Spleen (tissue), 11 donors: ENCODE measurements at regions not wholly inside any gene's neighbourhood (a gene's known extent, or its start where the extent isn't known, plus 50 kb on each side); places are given as distances from the start of the nearest gene placed in this dataset.

ENCODE experiments used
- DNase-seq: peaks from one replicate; pipeline ENCODE4 v3.0.0-alpha.2; 2020
- H3K27ac ChIP-seq, 8 donors: fragments of 200-600 bp; sonication (generic) in 7 of 8; 1 replicate in 4 of 8; 2 replicates in 4 of 8; pipeline versions ENCODE4 v1.5.0 to v1.8.0; 2016 to 2021; ENCODE audit warnings: inconsistent platforms in 4 of 8, mild to moderate bottlenecking in 4 of 8, moderate library complexity in 1 of 8
- H3K27me3 ChIP-seq, 7 donors: fragments of 200-600 bp; sonication (generic) in 6 of 7; replicated peaks in 1 of 7; 1 replicate in 4 of 7; 2 replicates in 3 of 7; pipeline versions ENCODE4 v1.5.0 to v1.8.0; 2016 to 2021; ENCODE audit warnings: inconsistent platforms in 3 of 7, mild to moderate bottlenecking in 1 of 7
- H3K36me3 ChIP-seq, 6 donors: fragments of 200-600 bp; sonication (generic) in 5 of 6; 1 replicate in 4 of 6; 2 replicates in 2 of 6; pipeline versions ENCODE4 v1.5.0 to v1.8.0; 2016 to 2021; ENCODE audit warnings: inconsistent platforms in 2 of 6
- H3K4me1 ChIP-seq, 6 donors: fragments of 200-600 bp; sonication (generic) in 5 of 6; 1 replicate in 3 of 6; 2 replicates in 3 of 6; pipeline versions ENCODE4 v1.5.0 to v1.8.0; 2016 to 2021; ENCODE audit warnings: inconsistent platforms in 3 of 6
- H3K4me3 ChIP-seq, 8 donors: fragments of 200-600 bp; sonication (generic) in 7 of 8; 1 replicate in 4 of 8; 2 replicates in 4 of 8; pipeline versions ENCODE4 v1.5.0 to v1.8.0; 2016 to 2021; ENCODE audit warnings: inconsistent platforms in 4 of 8, mild to moderate bottlenecking in 4 of 8, moderate library complexity in 2 of 8
- H3K9me3 ChIP-seq, 8 donors: fragments of 200-600 bp; sonication (generic) in 7 of 8; 1 replicate in 4 of 8; 2 replicates in 4 of 8; pipeline versions ENCODE4 v1.5.0 to v1.8.0; 2016 to 2021; ENCODE audit warnings: inconsistent platforms in 4 of 8
- POLR2A ChIP-seq, 3 donors: fragments of 450-650 bp; IDR thresholded peaks; one replicate each; pipeline ENCODE4 v1.5.1; 2017; ENCODE audit warnings: antibody characterized with exemption in 3 of 3, mild to moderate bottlenecking in 1 of 3
- POLR2AphosphoS5 ChIP-seq, 3 donors: sonication (generic); formaldehyde crosslinking; IDR thresholded peaks; one replicate each; pipeline ENCODE4 v1.5.1; 2017; ENCODE audit warnings: antibody characterized with exemption in 3 of 3
- WGBS, 5 donors: extraction: QIAGEN DNeasy Blood & Tissue Kit in 3 of 5; methylation state at CpG; one replicate each; pipeline versions ENCODE4 v1.1.5 to v1.1.7; 2013 to 2018; 5-methylcytosine and 5-hydroxymethylcytosine counted together
- intact Hi-C: fragments of 100-400 bp; cut with DNase I; formaldehyde crosslinking; loops from one replicate; pipeline ENCODE4 v1.15.0; 2023; ENCODE audit warnings: low total_unique reads
- TF ChIP-seq, protein P1 (sequence below), 11 experiments: fragments of 200-600 bp in 7 of 11; fragments of 450-650 bp in 4 of 11; sonication (generic) in 4 of 11; IDR thresholded peaks in 8 of 11; conservative IDR thresholded peaks in 3 of 11; 1 replicate in 7 of 11; 2 replicates in 4 of 11; pipeline versions ENCODE4 v1.4.0 to v1.8.0; 2016 to 2021; ENCODE audit warnings: antibody characterized with exemption in 11 of 11, inconsistent platforms in 4 of 11, mild to moderate bottlenecking in 1 of 11
- donor health status: healthy with polysubstance abuse.
- donor health status: DM: no; HTN: no; CAD: no; lungs with moderate emphysema.
- donor health status: DM: no; HTN: no; CAD: no.
- donor health status: Bipolar disorder and iron deficiency.
- donor health status: healthy.
- donor health status: DM: no; HTN: no; CAD: no.
- donor health status: DM: yes; HTN: yes; CAD: no.

DNA sequence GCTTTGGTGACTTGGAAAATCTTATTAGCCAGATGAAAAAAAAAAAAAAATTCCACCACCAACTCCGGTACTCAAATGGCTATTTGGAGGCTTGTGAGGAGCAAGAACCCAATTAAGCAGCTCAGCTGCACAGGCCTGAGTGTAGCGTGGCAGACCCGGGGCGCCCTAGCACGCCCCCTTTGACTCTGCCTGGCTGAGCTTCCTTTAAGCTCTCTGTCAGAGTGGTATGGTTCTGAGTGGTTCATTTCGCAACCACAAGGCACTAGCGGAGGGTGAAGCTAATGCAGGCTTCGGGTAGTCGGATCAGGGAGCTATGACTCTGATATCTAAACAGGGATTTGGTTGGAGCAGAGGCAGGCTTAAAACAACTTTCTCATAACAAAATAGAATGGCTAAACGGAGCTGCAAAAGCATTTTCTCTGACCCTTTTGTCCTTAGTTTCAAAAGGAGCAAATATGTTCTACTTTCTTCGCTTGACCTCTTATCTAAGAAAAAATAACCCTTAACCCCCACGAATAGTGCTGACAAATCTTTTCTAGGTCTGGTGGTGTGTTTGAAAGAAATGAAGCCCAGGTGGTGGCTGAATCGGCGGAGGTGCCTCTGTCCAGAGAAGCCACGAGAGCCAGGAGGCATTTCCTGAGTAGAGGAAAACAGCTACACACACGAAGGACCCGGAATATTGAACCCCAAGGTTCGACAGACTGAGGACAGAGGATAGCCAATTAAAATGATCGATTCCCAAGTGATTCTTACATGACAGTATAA, 285.4 kb upstream of the GLI3 start:
- TF ChIP-seq POLR2A (IDR thresholded peaks at IDR 0.05) (no peak), POLR2AphosphoS5 (IDR thresholded peaks at IDR 0.05) (no peak)
- TF ChIP-seq, protein P1, sequence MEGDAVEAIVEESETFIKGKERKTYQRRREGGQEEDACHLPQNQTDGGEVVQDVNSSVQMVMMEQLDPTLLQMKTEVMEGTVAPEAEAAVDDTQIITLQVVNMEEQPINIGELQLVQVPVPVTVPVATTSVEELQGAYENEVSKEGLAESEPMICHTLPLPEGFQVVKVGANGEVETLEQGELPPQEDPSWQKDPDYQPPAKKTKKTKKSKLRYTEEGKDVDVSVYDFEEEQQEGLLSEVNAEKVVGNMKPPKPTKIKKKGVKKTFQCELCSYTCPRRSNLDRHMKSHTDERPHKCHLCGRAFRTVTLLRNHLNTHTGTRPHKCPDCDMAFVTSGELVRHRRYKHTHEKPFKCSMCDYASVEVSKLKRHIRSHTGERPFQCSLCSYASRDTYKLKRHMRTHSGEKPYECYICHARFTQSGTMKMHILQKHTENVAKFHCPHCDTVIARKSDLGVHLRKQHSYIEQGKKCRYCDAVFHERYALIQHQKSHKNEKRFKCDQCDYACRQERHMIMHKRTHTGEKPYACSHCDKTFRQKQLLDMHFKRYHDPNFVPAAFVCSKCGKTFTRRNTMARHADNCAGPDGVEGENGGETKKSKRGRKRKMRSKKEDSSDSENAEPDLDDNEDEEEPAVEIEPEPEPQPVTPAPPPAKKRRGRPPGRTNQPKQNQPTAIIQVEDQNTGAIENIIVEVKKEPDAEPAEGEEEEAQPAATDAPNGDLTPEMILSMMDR (IDR thresholded peaks at IDR 0.05 in 8 of 11, conservative IDR thresholded peaks at IDR 0.05 in 3 of 11), result no peak
- Histone ChIP-seq H3K27me3 (peaks cover 0 to 5% (median 0%) of the 10 kb centered on the region in 7 donors), H3K27ac (no peak overlapping the region), H3K4me3 (no peak overlapping the region), H3K9me3 (peaks cover 0 to 28% (median 7%) of the 10 kb centered on the region in 8 donors), H3K36me3 (no peaks in the 10 kb centered on the region), H3K4me1 (no peaks in the 10 kb centered on the region)
- intact Hi-C loops, result no loop called here
- 69 to 72% (median 70%) methylated on average over 19 of the region's 19 CpGs for WGBS, 5 donors
- no peak for DNase-seq

- H3K4me3 ChIP-seq, result no peak overlapping the region
- no peak for DNase-seq
- H3K36me3 ChIP-seq, result no peaks in the 10 kb centered on the region
- H3K27ac ChIP-seq, result no peak overlapping the region
- H3K27me3 ChIP-seq, result no peaks in the 10 kb centered on the region
- no peak for TF ChIP-seq POLR2A (IDR thresholded peaks at IDR 0.05)
- no peak for TF ChIP-seq POLR2AphosphoS5 (IDR thresholded peaks at IDR 0.05)
- TF ChIP-seq, protein P1 (IDR thresholded peaks at IDR 0.05 in 8 of 11, conservative IDR thresholded peaks at IDR 0.05 in 3 of 11), result no peak
- no peaks in the 10 kb centered on the region for H3K4me1 ChIP-seq
- intact Hi-C loops, result no loop called here
- no peaks in the 10 kb centered on the region for H3K9me3 ChIP-seq
- 93 to 96% (median 94%) methylated on average over 2 of the region's 2 CpGs for WGBS, 5 donors
Measured at GRCh38 chr7:42511027-42511426, 274.0 kb upstream of the GLI3 start.

GRCh38 chr7:42506097-42506496, 269.1 kb upstream of the GLI3 start:
- no peaks in the 10 kb centered on the region for H3K4me1 ChIP-seq
- intact Hi-C loops, result no loop called here
- TF ChIP-seq POLR2A (IDR thresholded peaks at IDR 0.05) (no peak), POLR2AphosphoS5 (IDR thresholded peaks at IDR 0.05) (no peak)
- TF ChIP-seq, protein P1 (IDR thresholded peaks at IDR 0.05 in 8 of 11, conservative IDR thresholded peaks at IDR 0.05 in 3 of 11), result no peak
- no peaks in the 10 kb centered on the region for H3K27me3 ChIP-seq
- H3K4me3 ChIP-seq, result no peak overlapping the region
- peaks cover 0 to 8% (median 0%) of the 10 kb centered on the region in 8 donors for H3K9me3 ChIP-seq
- WGBS, 5 donors, result 89 to 98% (median 92%) methylated on average over 1 of the region's 1 CpG
- H3K27ac ChIP-seq, result no peak overlapping the region
- no peak for DNase-seq
- H3K36me3 ChIP-seq, result no peaks in the 10 kb centered on the region

DNA sequence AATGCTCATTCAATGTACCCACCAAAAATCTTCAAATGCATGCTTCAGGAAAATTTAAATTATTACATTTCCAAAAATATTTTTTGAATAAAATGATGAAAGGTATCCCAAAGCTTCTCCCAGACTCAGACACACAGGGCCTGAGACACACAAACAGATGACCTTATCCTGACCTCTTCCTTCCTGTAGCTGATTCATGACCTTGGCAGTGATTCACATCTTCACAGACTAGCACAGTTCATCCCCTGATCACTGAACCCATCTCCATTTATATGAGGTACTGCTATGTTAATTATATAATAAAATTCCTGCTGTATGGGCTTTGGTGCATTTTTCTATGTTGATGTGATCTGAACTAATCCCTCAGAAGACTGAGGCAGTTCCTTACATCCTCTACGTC, 265.0 kb upstream of the GLI3 start:
- Histone ChIP-seq H3K27me3 (no peaks in the 10 kb centered on the region), H3K4me1 (no peaks in the 10 kb centered on the region), H3K9me3 (peaks cover 0 to 8% (median 0%) of the 10 kb centered on the region in 8 donors), H3K36me3 (no peaks in the 10 kb centered on the region), H3K27ac (no peak overlapping the region), H3K4me3 (no peak overlapping the region)
- WGBS, 5 donors, result 66 to 90% (median 73%) methylated on average over 1 of the region's 1 CpG
- TF ChIP-seq POLR2A (IDR thresholded peaks at IDR 0.05), result no peak
- TF ChIP-seq, protein P1 (IDR thresholded peaks at IDR 0.05 in 8 of 11, conservative IDR thresholded peaks at IDR 0.05 in 3 of 11), result no peak
- no peak for TF ChIP-seq POLR2AphosphoS5 (IDR thresholded peaks at IDR 0.05)
- no peak for DNase-seq
- intact Hi-C loops, result no loop called here
